H1 (cell line): ENCODE measurements at regions not wholly inside any gene's neighbourhood (a gene's known extent, or its start where the extent isn't known, plus 50 kb on each side); places are given as distances from the start of the nearest gene placed in this dataset.

Experiments
- CTCF ChIA-PET: fragments of 300-600 bp; sonication (Branson Sonifier 250); formaldehyde crosslinking; loops from one replicate; lab custom pipeline; 2021; ENCODE audit not compliant: partially characterized antibody; lab: Charles Lee
- POLR2A ChIA-PET: fragments of 300-600 bp; sonication (Branson Sonifier 250); formaldehyde crosslinking; loops from one replicate; lab custom pipeline; 2021; ENCODE audit warnings: inconsistent platforms; ENCODE audit not compliant: partially characterized antibody; lab: Charles Lee
- DNase-seq, 2 experiments: peaks; one replicate each; pipeline versions ENCODE4 v3.0.0 to v3.0.0-alpha.2; 2010 to 2022; ENCODE audit warnings: low spot score in 2 of 2, low read depth in 1 of 2, mixed read lengths in 1 of 2
- FAIRE-seq: peaks from 2 replicates; lab custom pipeline; 2011; peaks lifted over from hg19 to GRCh38; lab: Jason Lieb, UNC
- H2AFZ ChIP-seq: 2 replicates; pipeline ENCODE4 v1.8.1; 2012; ENCODE audit warnings: low read length, inconsistent platforms
- H2AK5ac ChIP-seq: 2 replicates; pipeline ENCODE4 v1.6.1; 2013; ENCODE audit warnings: low read depth, low read length
- H2BK120ac ChIP-seq: replicated peaks from 2 replicates; pipeline ENCODE3; 2013; ENCODE audit warnings: low read depth, low read length, inconsistent platforms
- H2BK12ac ChIP-seq: 2 replicates; pipeline ENCODE4 v1.6.1; 2013; ENCODE audit warnings: low read depth, low read length
- H2BK15ac ChIP-seq: 2 replicates; pipeline ENCODE4 v1.6.1; 2013; ENCODE audit warnings: low read length
- H2BK20ac ChIP-seq: 2 replicates; pipeline ENCODE4 v1.6.1; 2013; ENCODE audit warnings: low read length
- H2BK5ac ChIP-seq: 2 replicates; pipeline ENCODE4 v1.6.1; 2013; ENCODE audit warnings: low read depth, low read length
- H3K14ac ChIP-seq: 2 replicates; pipeline ENCODE4 v1.6.1; 2013; ENCODE audit warnings: inconsistent platforms; ENCODE audit not compliant: insufficient read length
- H3K18ac ChIP-seq: 2 replicates; pipeline ENCODE4 v1.6.1; 2013; ENCODE audit warnings: low read length; ENCODE audit errors: extremely low read depth
- H3K23ac ChIP-seq: 2 replicates; pipeline ENCODE4 v1.6.1; 2013; ENCODE audit warnings: inconsistent platforms; ENCODE audit not compliant: insufficient read length
- H3K23me2 ChIP-seq: 2 replicates; pipeline ENCODE4 v1.6.1; 2013; ENCODE audit warnings: low read depth, low read length
- H3K27ac ChIP-seq: 2 replicates; pipeline ENCODE4 v1.6.1; 2011; ENCODE audit warnings: low read depth, low read length, inconsistent platforms
- H3K27me3 ChIP-seq, 4 experiments: replicated peaks in 1 of 4; 1 replicate in 1 of 4; 2 replicates in 3 of 4; pipeline versions ENCODE4 v1.6.1 to v1.8.1; 2011 to 2013; ENCODE audit warnings: low read length in 3 of 4, mild to moderate bottlenecking in 3 of 4, inconsistent platforms in 2 of 4, mixed read lengths in 2 of 4, moderate library complexity in 1 of 4; ENCODE audit not compliant: control insufficient read depth in 3 of 4, insufficient read depth in 3 of 4; ENCODE audit errors: extremely low read depth in 1 of 4
- H3K36me3 ChIP-seq, 4 experiments: 2 replicates each; pipeline versions ENCODE4 v1.6.1 to v1.8.1; 2011 to 2013; ENCODE audit warnings: mild to moderate bottlenecking in 4 of 4, low read length in 3 of 4, moderate library complexity in 2 of 4, control low read depth in 1 of 4, inconsistent platforms in 1 of 4; ENCODE audit not compliant: insufficient read depth in 4 of 4, control insufficient read depth in 2 of 4
- H3K4ac ChIP-seq: replicated peaks from 2 replicates; pipeline ENCODE3; 2013; ENCODE audit warnings: low read length, low read depth, mixed read lengths, inconsistent platforms; ENCODE audit not compliant: insufficient read length
- H3K4me1 ChIP-seq, 4 experiments: replicated peaks in 1 of 4; 1 replicate in 1 of 4; 2 replicates in 3 of 4; pipeline versions ENCODE4 v1.6.1 to v1.8.1; 2011 to 2013; ENCODE audit warnings: low read length in 3 of 4, inconsistent platforms in 2 of 4, mixed read lengths in 1 of 4; ENCODE audit not compliant: insufficient read depth in 4 of 4, control insufficient read depth in 3 of 4
- H3K4me2 ChIP-seq, 2 experiments: 2 replicates each; pipeline versions ENCODE4 v1.6.1 to v1.8.1; 2011 to 2013; ENCODE audit warnings: low read depth in 2 of 2, low read length in 2 of 2, control low read depth in 1 of 2, inconsistent platforms in 1 of 2, mild to moderate bottlenecking in 1 of 2; ENCODE audit not compliant: insufficient read depth in 1 of 2
- H3K4me3 ChIP-seq, 4 experiments: fragments of 200-600, 300-600 bp in 1 of 4; sonication (generic), shearing (Covaris generic), sonication (Bioruptor Twin) in 1 of 4; 2 replicates each; pipeline versions ENCODE4 v1.5.1 to v1.8.1; 2011 to 2016; ENCODE audit warnings: low read length in 4 of 4, low read depth in 3 of 4, control low read depth in 2 of 4, inconsistent platforms in 2 of 4, mild to moderate bottlenecking in 2 of 4, mixed read lengths in 1 of 4, moderate library complexity in 1 of 4; ENCODE audit not compliant: insufficient read depth in 2 of 4; ENCODE audit errors: extremely low read depth in 1 of 4
- H3K56ac ChIP-seq: replicated peaks from 2 replicates; pipeline ENCODE3; 2013; ENCODE audit warnings: low read depth, mild to moderate bottlenecking, mixed read lengths, low read length, inconsistent platforms; ENCODE audit not compliant: insufficient read length
- H3K79me1 ChIP-seq: 2 replicates; pipeline ENCODE4 v1.6.1; 2013; ENCODE audit warnings: low read depth, low read length, control low read depth
- H3K79me2 ChIP-seq, 2 experiments: 2 replicates each; pipeline versions ENCODE4 v1.6.1 to v1.8.1; 2012 to 2013; ENCODE audit warnings: low read length in 2 of 2, mild to moderate bottlenecking in 2 of 2, inconsistent platforms in 1 of 2; ENCODE audit not compliant: insufficient read depth in 2 of 2, control insufficient read depth in 1 of 2
- H3K9ac ChIP-seq, 4 experiments: replicated peaks in 1 of 4; 1 replicate in 1 of 4; 2 replicates in 3 of 4; pipeline versions ENCODE4 v1.6.1 to v1.8.1; 2011 to 2013; ENCODE audit warnings: low read depth in 3 of 4, low read length in 3 of 4, control low read depth in 2 of 4, mild to moderate bottlenecking in 2 of 4, moderate library complexity in 2 of 4, inconsistent platforms in 1 of 4; ENCODE audit errors: extremely low read depth in 1 of 4
- H3K9me3 ChIP-seq, 2 experiments: 2 replicates each; pipeline versions ENCODE4 v1.6.1 to v1.8.1; 2012 to 2013; ENCODE audit warnings: mild to moderate bottlenecking in 2 of 2, moderate library complexity in 2 of 2, control low read depth in 1 of 2, inconsistent platforms in 1 of 2, low read depth in 1 of 2, low read length in 1 of 2, mixed read lengths in 1 of 2; ENCODE audit not compliant: insufficient read depth in 2 of 2
- H4K20me1 ChIP-seq, 2 experiments: replicated peaks in 1 of 2; 2 replicates each; pipeline versions ENCODE3 to v1.8.1; 2011 to 2013; ENCODE audit warnings: inconsistent platforms in 2 of 2, low read length in 2 of 2, mild to moderate bottlenecking in 1 of 2; ENCODE audit not compliant: insufficient read depth in 2 of 2, control insufficient read depth in 1 of 2
- H4K5ac ChIP-seq: 2 replicates; pipeline ENCODE4 v1.6.1; 2013; ENCODE audit warnings: low read length, low read depth, mixed read lengths, inconsistent platforms; ENCODE audit not compliant: insufficient read length
- H4K8ac ChIP-seq: 2 replicates; pipeline ENCODE4 v1.8.0; 2013; ENCODE audit warnings: mild to moderate bottlenecking, moderate library complexity, low read length, inconsistent platforms; ENCODE audit not compliant: insufficient read depth; ENCODE audit errors: extremely low read depth
- H4K91ac ChIP-seq: replicated peaks from 2 replicates; pipeline ENCODE3; 2013; ENCODE audit warnings: low read length, mixed read lengths, inconsistent platforms; ENCODE audit not compliant: insufficient read length
- E2F6 ChIP-seq: IDR thresholded peaks from 2 replicates; pipeline ENCODE4 v1.6.1; 2012; ENCODE audit warnings: inconsistent platforms
- EP300 ChIP-seq, 2 experiments: IDR thresholded peaks; 1 replicate in 1 of 2; 2 replicates in 1 of 2; pipeline ENCODE4 v1.6.1; 2011 to 2012; ENCODE audit warnings: low read depth in 2 of 2, low read length in 2 of 2, mild to moderate bottlenecking in 2 of 2, borderline replicate concordance in 1 of 2, inconsistent platforms in 1 of 2, moderate library complexity in 1 of 2
- JUN ChIP-seq: IDR thresholded peaks from 2 replicates; pipeline ENCODE4 v1.6.1; 2011; ENCODE audit warnings: low read depth, mild to moderate bottlenecking, improper control_type of control experiment, low read length
- JUND ChIP-seq: IDR thresholded peaks from 2 replicates; pipeline ENCODE4 v1.6.1; 2011; ENCODE audit warnings: mild to moderate bottlenecking, improper control_type of control experiment, low read length
- NRF1 ChIP-seq: IDR thresholded peaks from 2 replicates; pipeline ENCODE4 v1.6.1; 2011; ENCODE audit warnings: mild to moderate bottlenecking, low read depth, low read length, improper control_type of control experiment
- POU5F1 ChIP-seq: IDR thresholded peaks from 2 replicates; pipeline ENCODE4 v1.6.1; 2011; ENCODE audit warnings: low read depth, mild to moderate bottlenecking, low read length, moderate library complexity
- SIX5 ChIP-seq: IDR thresholded peaks from 2 replicates; pipeline ENCODE4 v1.6.1; 2011; ENCODE audit warnings: mild to moderate bottlenecking, low read depth, low read length
- SP2 ChIP-seq: IDR thresholded peaks from 2 replicates; pipeline ENCODE4 v1.6.1; 2012; ENCODE audit warnings: mild to moderate bottlenecking, low read length, inconsistent platforms
- TBP ChIP-seq: IDR thresholded peaks from 2 replicates; pipeline ENCODE4 v1.6.1; 2011; ENCODE audit warnings: low read depth, low read length, improper control_type of control experiment
- TEAD4 ChIP-seq: IDR thresholded peaks from 2 replicates; pipeline ENCODE4 v1.6.1; 2012; ENCODE audit warnings: low read depth, low read length, inconsistent platforms, mixed read lengths
- WGBS, 2 experiments: shearing (Covaris generic) in 1 of 2; methylation state at CpG; one replicate each; pipeline versions ENCODE4 v1.1.6 to v1.1.7; 2013 to 2015; ENCODE audit warnings: low lambda C conversion rate in 2 of 2, mixed read lengths in 2 of 2, inconsistent platforms in 1 of 2, low coverage in 1 of 2, missing lambda C conversion rate in 1 of 2; ENCODE audit not compliant: insufficient replicate concordance in 2 of 2, insufficient coverage in 1 of 2, insufficient read length in 1 of 2; ENCODE audit errors: extremely low coverage in 1 of 2, missing lambda C conversion rate in 1 of 2; 5-methylcytosine and 5-hydroxymethylcytosine counted together
- TF ChIP-seq, protein P1 (sequence below): IDR thresholded peaks from 2 replicates; pipeline ENCODE4 v1.6.1; 2012; ENCODE audit warnings: low read length, inconsistent platforms

DNA sequence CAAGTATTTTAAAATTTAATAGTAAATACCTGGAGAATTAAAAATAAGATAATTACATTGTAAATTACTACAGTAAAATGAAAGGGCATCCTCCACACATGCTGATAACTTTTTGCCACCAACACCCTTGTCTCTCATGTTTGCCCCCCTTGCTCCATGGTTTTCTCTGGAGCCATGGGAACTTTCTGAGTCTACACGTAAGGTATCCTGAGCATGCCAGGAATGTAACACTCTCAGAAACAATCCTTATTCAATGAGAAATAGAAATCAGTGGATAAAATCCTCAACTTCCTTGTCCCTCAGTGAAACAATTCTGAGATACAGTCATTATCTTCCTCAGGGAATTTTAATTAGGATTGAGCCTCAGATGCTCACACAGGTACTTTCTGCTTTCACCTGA, 108.9 kb downstream of the IZUMO3 start:
- WGBS, 2 experiments = 62% methylated on average over 1 of the region's 1 CpG; no CpG with 5 or more reads in 1 of the 2 experiments
- peak; percentile 55 for FAIRE-seq

More for the DNA sequence above, 108.9 kb downstream of the IZUMO3 start:
- Histone ChIP-seq H2BK5ac (no peak overlapping the region), H3K9ac (no peak overlapping the region), H3K27me3 (no peaks in the 10 kb centered on the region), H2BK120ac (no peak overlapping the region), H3K4me2 (no peak overlapping the region), H3K18ac (no peak overlapping the region), H3K14ac (no peak overlapping the region), H3K23me2 (no peaks in the 10 kb centered on the region), H3K9me3 (no peaks in the 10 kb centered on the region), H2BK15ac (no peak overlapping the region), H4K20me1 (no peaks in the 10 kb centered on the region), H4K91ac (no peak overlapping the region), H3K4me3 (no peak overlapping the region), H3K36me3 (no peaks in the 10 kb centered on the region), H3K56ac (no peak overlapping the region), H3K23ac (no peak overlapping the region), H3K4ac (no peak overlapping the region), H3K79me2 (no peaks in the 10 kb centered on the region), H4K5ac (no peak overlapping the region), H2AFZ (no peak overlapping the region), H2AK5ac (no peak overlapping the region), H4K8ac (no peak overlapping the region), H3K79me1 (no peaks in the 10 kb centered on the region), H2BK12ac (no peak overlapping the region; the same call in 1 of the 2 replicates), H2BK20ac (no peak overlapping the region), H3K27ac (no peak overlapping the region; the same call in 1 of the 2 replicates), H3K4me1 (peaks cover 0 to 3% (median 0%) of the 10 kb centered on the region in 4 experiments; a peak in 1 of 7 replicates)
- ChIA-PET POLR2A (no interaction called here), CTCF (no interaction called here)
- no peak for TF ChIP-seq NRF1
- 0 out of 2 replicates have a peak, but pooled peaks have one; percentile 21 for TF ChIP-seq E2F6
- TF ChIP-seq, protein P1, sequence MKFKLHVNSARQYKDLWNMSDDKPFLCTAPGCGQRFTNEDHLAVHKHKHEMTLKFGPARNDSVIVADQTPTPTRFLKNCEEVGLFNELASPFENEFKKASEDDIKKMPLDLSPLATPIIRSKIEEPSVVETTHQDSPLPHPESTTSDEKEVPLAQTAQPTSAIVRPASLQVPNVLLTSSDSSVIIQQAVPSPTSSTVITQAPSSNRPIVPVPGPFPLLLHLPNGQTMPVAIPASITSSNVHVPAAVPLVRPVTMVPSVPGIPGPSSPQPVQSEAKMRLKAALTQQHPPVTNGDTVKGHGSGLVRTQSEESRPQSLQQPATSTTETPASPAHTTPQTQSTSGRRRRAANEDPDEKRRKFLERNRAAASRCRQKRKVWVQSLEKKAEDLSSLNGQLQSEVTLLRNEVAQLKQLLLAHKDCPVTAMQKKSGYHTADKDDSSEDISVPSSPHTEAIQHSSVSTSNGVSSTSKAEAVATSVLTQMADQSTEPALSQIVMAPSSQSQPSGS = no peak
- TF ChIP-seq TBP = no peak
- peak; percentile 96 for TF ChIP-seq TEAD4
- peak; percentile 73; the same call in 1 of the 2 replicates for TF ChIP-seq JUN
- no peak for TF ChIP-seq SIX5
- no peak for TF ChIP-seq SP2
- no peak for TF ChIP-seq POU5F1
- 0 out of 2 replicates have a peak, but pooled peaks have one; percentile 18 for TF ChIP-seq JUND
- TF ChIP-seq EP300 (IDR thresholded peaks at IDR 0.05; ENCODE audit: borderline replicate concordance in 1 of 2, low read depth in 2 of 2, low read length in 2 of 2) = no peak
- DNase-seq = peak in 1 of 2 experiments; percentile 3
